HCT116 (cell line): ENCODE measurements at regions not wholly inside any gene's neighbourhood (a gene's known extent, or its start where the extent isn't known, plus 50 kb on each side); places are given as distances from the start of the nearest gene placed in this dataset.

Source experiments
- ATAC-seq: fragments of 200-7000 bp; cut with Tn5 transposase; 2 replicates; pipeline ENCODE4 v1.9.1; 2020; ENCODE audit warnings: mild to moderate bottlenecking, moderate library complexity
- BruUV-seq: library from RNA; stranded (reverse); fragments of 400-500 nt; replicated peaks from 2 replicates; lab custom pipeline; 2021; lab: Mats Ljungman, UMichigan
- CTCF ChIA-PET: fragments of 300-600 bp; sonication (Branson Sonifier 250); formaldehyde crosslinking; loops from one replicate; lab custom pipeline; 2021; ENCODE audit warnings: antibody characterized with exemption; lab: Charles Lee
- POLR2A ChIA-PET: fragments of 300-600, 350-600 bp; sonication (Branson Sonifier 250); formaldehyde crosslinking; loops from one replicate; lab custom pipeline; 2021; ENCODE audit warnings: antibody characterized with exemption; lab: Charles Lee
- RAD21 ChIA-PET, 2 experiments: fragments of 300-600 bp; sonication (Branson Sonifier 250); formaldehyde crosslinking; loops; one replicate each; lab custom pipeline; 2023; ENCODE audit warnings: low total read pairs in 2 of 2; ENCODE audit not compliant: uncharacterized antibody in 2 of 2, unreplicated experiment in 2 of 2, low non-redundant PET in 1 of 2; lab: Charles Lee
- DNase-seq: peaks from one replicate; pipeline ENCODE4 v3.0.0-alpha.2; 2010; ENCODE audit warnings: low read depth, low spot score
- H2AFZ ChIP-seq: fragments of 200-600 bp; shearing (Covaris generic), sonication (generic); 2 replicates; pipeline ENCODE4 v1.6.1; 2017; ENCODE audit warnings: low read depth, mixed run types, mixed read lengths, antibody characterized with exemption, low read length; ENCODE audit not compliant: poor library complexity, severe bottlenecking
- H3K27ac ChIP-seq: 2 replicates; pipeline ENCODE4 v1.5.1; 2012; ENCODE audit warnings: low read depth, low read length
- H3K27me3 ChIP-seq: fragments of 200-600 bp; sonication (generic); 2 replicates; pipeline ENCODE4 v1.6.1; 2016; ENCODE audit warnings: mixed run types, low read length, mixed read lengths; ENCODE audit not compliant: insufficient read depth
- H3K36me3 ChIP-seq, 2 experiments: fragments of 200-500 bp in 1 of 2; fragments of 200-600 bp in 1 of 2; sonication (Bioruptor generic) in 1 of 2; sonication (generic) in 1 of 2; 2 replicates each; pipeline versions ENCODE4 v1.5.1 to v1.6.1; 2014 to 2016; ENCODE audit warnings: low read length in 2 of 2, inconsistent platforms in 1 of 2, mixed read lengths in 1 of 2, mixed run types in 1 of 2; ENCODE audit not compliant: insufficient read depth in 2 of 2, control insufficient read depth in 1 of 2
- H3K4me1 ChIP-seq, 2 experiments: fragments of 200-600 bp in 1 of 2; sonication (generic) in 1 of 2; 2 replicates each; pipeline versions ENCODE4 v1.5.1 to v1.6.1; 2012 to 2017; ENCODE audit warnings: low read length in 2 of 2, inconsistent platforms in 1 of 2, mild to moderate bottlenecking in 1 of 2, mixed read lengths in 1 of 2, mixed run types in 1 of 2, moderate library complexity in 1 of 2; ENCODE audit not compliant: insufficient read depth in 2 of 2, control insufficient read depth in 1 of 2
- H3K4me2 ChIP-seq: fragments of 200-600 bp; sonication (generic); 2 replicates; pipeline ENCODE4 v1.6.1; 2017; ENCODE audit warnings: mixed run types, low read length, mixed read lengths
- H3K4me3 ChIP-seq, 2 experiments: fragments of 200-600 bp in 1 of 2; sonication (generic) in 1 of 2; replicated peaks in 1 of 2; 2 replicates each; pipeline ENCODE4 v1.5.1; 2011 to 2016; ENCODE audit warnings: low read length in 2 of 2, control low read depth in 1 of 2, low read depth in 1 of 2, mild to moderate bottlenecking in 1 of 2, mixed read lengths in 1 of 2, mixed run types in 1 of 2
- H3K79me2 ChIP-seq: fragments of 200-600 bp; sonication (generic); 2 replicates; pipeline ENCODE4 v1.6.1; 2017; ENCODE audit warnings: mild to moderate bottlenecking, mixed run types, low read length, moderate library complexity, mixed read lengths; ENCODE audit not compliant: insufficient read depth
- H3K9ac ChIP-seq: fragments of 200-600 bp; sonication (generic); 2 replicates; pipeline ENCODE4 v1.6.1; 2016; ENCODE audit warnings: low read length, mixed read lengths
- H3K9me2 ChIP-seq: fragments of 200-600 bp; sonication (generic), shearing (Covaris generic); 2 replicates; pipeline ENCODE4 v1.6.1; 2017; ENCODE audit warnings: mixed run types, mild to moderate bottlenecking, moderate library complexity; ENCODE audit not compliant: insufficient read depth
- H3K9me3 ChIP-seq, 2 experiments: fragments of 200-500 bp in 1 of 2; fragments of 200-600 bp in 1 of 2; sonication (Bioruptor generic) in 1 of 2; sonication (generic) in 1 of 2; 2 replicates each; pipeline ENCODE4 v1.6.1; 2014 to 2017; ENCODE audit warnings: low read length in 2 of 2, mixed read lengths in 2 of 2, inconsistent platforms in 1 of 2, low read depth in 1 of 2, mild to moderate bottlenecking in 1 of 2, mixed run types in 1 of 2, moderate library complexity in 1 of 2; ENCODE audit not compliant: control insufficient read depth in 1 of 2, insufficient read depth in 1 of 2
- H4K20me1 ChIP-seq: fragments of 200-600 bp; sonication (generic), shearing (Covaris generic); 2 replicates; pipeline ENCODE4 v1.6.1; 2017; ENCODE audit warnings: mixed run types, mild to moderate bottlenecking, moderate library complexity; ENCODE audit not compliant: insufficient read depth
- ATF3 ChIP-seq: IDR thresholded peaks from 2 replicates; pipeline ENCODE4 v1.6.1; 2012
- CBX3 ChIP-seq: IDR thresholded peaks from 2 replicates; pipeline ENCODE4 v1.6.1; 2012; ENCODE audit warnings: low read depth
- ELF1 ChIP-seq: IDR thresholded peaks from 2 replicates; pipeline ENCODE4 v1.6.1; 2012; ENCODE audit warnings: low read depth, borderline replicate concordance
- EZH2phosphoT487 ChIP-seq: fragments of 200-600 bp; IDR thresholded peaks from 2 replicates; pipeline ENCODE4 v1.6.1; 2018; ENCODE audit warnings: antibody characterized with exemption, borderline replicate concordance
- FOSL1 ChIP-seq: IDR thresholded peaks from 2 replicates; pipeline ENCODE4 v1.6.1; 2012; ENCODE audit warnings: low read depth
- MAX ChIP-seq: IDR thresholded peaks from 2 replicates; pipeline ENCODE4 v1.6.1; 2012
- POLR2AphosphoS5 ChIP-seq: IDR thresholded peaks from 2 replicates; pipeline ENCODE4 v1.6.1; 2011; ENCODE audit warnings: mild to moderate bottlenecking, low read depth, low read length, moderate library complexity
- REST ChIP-seq: IDR thresholded peaks from 2 replicates; pipeline ENCODE4 v1.6.1; 2012; ENCODE audit warnings: low read depth
- SIN3A ChIP-seq: IDR thresholded peaks from 2 replicates; pipeline ENCODE4 v1.6.1; 2012; ENCODE audit warnings: low read depth
- SP1 ChIP-seq: IDR thresholded peaks from 2 replicates; pipeline ENCODE4 v1.6.1; 2012; ENCODE audit warnings: low read depth
- SRF ChIP-seq: IDR thresholded peaks from 2 replicates; pipeline ENCODE4 v1.6.1; 2012; ENCODE audit warnings: low read depth
- YY1 ChIP-seq: IDR thresholded peaks from 2 replicates; pipeline ENCODE4 v1.6.1; 2011; ENCODE audit warnings: low read length, low read depth, moderate library complexity, mild to moderate bottlenecking; ENCODE audit not compliant: insufficient replicate concordance; ENCODE audit errors: extremely low read depth
- ZFX ChIP-seq: fragments of 450-650 bp; IDR thresholded peaks from 2 replicates; pipeline ENCODE4 v1.6.1; 2017
- ZNF274 ChIP-seq: fragments of 200-500 bp; sonication (Bioruptor generic); IDR thresholded peaks from 2 replicates; pipeline ENCODE4 v1.6.1; 2014; ENCODE audit warnings: mild to moderate bottlenecking, low read depth, low read length, inconsistent platforms
- intact Hi-C: fragments of 100-400 bp; cut with micrococcal nuclease; formaldehyde crosslinking; loops from 2 replicates; pipeline ENCODE4 v1.10.0; 2022

- no peak overlapping the region for H3K27ac ChIP-seq
- H3K27me3 ChIP-seq: no peaks in the 10 kb centered on the region
- H3K9me3 ChIP-seq: peaks cover 3 to 14% of the 10 kb centered on the region in 2 experiments; a peak in 2 of 4 replicates
- intact Hi-C loops: no loop called here
- no peak overlapping the region for H3K4me2 ChIP-seq
- no peaks in the 10 kb centered on the region for H3K36me3 ChIP-seq
- no TSS peak for BruUV-seq
- ChIA-PET CTCF (no interaction called here), RAD21 (no interaction called here), POLR2A (no interaction called here)
- H2AFZ ChIP-seq: no peak overlapping the region
- no peaks in the 10 kb centered on the region for H3K79me2 ChIP-seq
- H4K20me1 ChIP-seq: no peaks in the 10 kb centered on the region
- H3K9ac ChIP-seq: no peak overlapping the region
- H3K9me2 ChIP-seq: no peaks in the 10 kb centered on the region
- no peaks in the 10 kb centered on the region for H3K4me1 ChIP-seq
- ATAC-seq: no peak
- H3K4me3 ChIP-seq: no peak overlapping the region
- TF ChIP-seq CBX3 (no peak), SRF (no peak)
- no peak for DNase-seq
These were observed 414.3 kb downstream of the AMY1C start for GRCh38 chr1:104163912-104164476.

GRCh38 chr1:104172243-104172681 is 422.6 kb downstream of the AMY1C start:
- no peaks in the 10 kb centered on the region for H3K36me3 ChIP-seq
- BruUV-seq: no TSS peak
- no peak for DNase-seq
- H3K27me3 ChIP-seq: no peaks in the 10 kb centered on the region
- no peaks in the 10 kb centered on the region for H3K4me1 ChIP-seq
- no peaks in the 10 kb centered on the region for H3K79me2 ChIP-seq
- no peak for TF ChIP-seq SP1
- no peak for TF ChIP-seq ATF3
- no peak for TF ChIP-seq EZH2phosphoT487
- TF ChIP-seq REST: no peak
- no peak for TF ChIP-seq SIN3A
- no peak for TF ChIP-seq ZFX
- TF ChIP-seq POLR2AphosphoS5: no peak
- no peak for TF ChIP-seq YY1
- TF ChIP-seq MAX: no peak
- TF ChIP-seq FOSL1: no peak
- TF ChIP-seq SRF: no peak
- TF ChIP-seq ELF1: no peak
- TF ChIP-seq ZNF274: no peak
- ChIA-PET POLR2A (no interaction called here), CTCF (no interaction called here), RAD21 (no interaction called here)
- H3K27ac ChIP-seq: no peak overlapping the region
- H3K4me2 ChIP-seq: no peak overlapping the region
- no peak for ATAC-seq
- intact Hi-C loops: no loop called here
- H4K20me1 ChIP-seq: no peaks in the 10 kb centered on the region
- no peak overlapping the region for H3K4me3 ChIP-seq
- H3K9ac ChIP-seq: no peak overlapping the region
- no peak overlapping the region for H2AFZ ChIP-seq
- peaks cover 8 to 15% of the 10 kb centered on the region in 2 experiments; a peak in 2 of 4 replicates for H3K9me3 ChIP-seq
- no peaks in the 10 kb centered on the region for H3K9me2 ChIP-seq
